H9 (cell line): ENCODE measurements at regions not wholly inside any gene's neighbourhood (a gene's known extent, or its start where the extent isn't known, plus 50 kb on each side); places are given as distances from the start of the nearest gene placed in this dataset.
A peak's percentile ranks its signal among the peaks of the same experiment; 100 is the strongest.

Experiments used
- DNase-seq: peaks from one replicate; pipeline ENCODE4 v3.0.0-alpha.2; 2017
- H2AFZ ChIP-seq: one replicate; pipeline ENCODE4 v1.6.1; 2013; ENCODE audit warnings: mild to moderate bottlenecking, low read length, control low read depth, moderate library complexity
- H2AK5ac ChIP-seq: 2 replicates; pipeline ENCODE4 v1.6.1; 2013; ENCODE audit warnings: low read length, control low read depth, mixed read lengths; ENCODE audit not compliant: insufficient read length
- H2BK120ac ChIP-seq: one replicate; pipeline ENCODE4 v1.6.1; 2013; ENCODE audit warnings: low read depth, mild to moderate bottlenecking, low read length, control low read depth, inconsistent platforms; ENCODE audit not compliant: poor library complexity, severe bottlenecking
- H2BK12ac ChIP-seq: 2 replicates; pipeline ENCODE4 v1.6.1; 2013; ENCODE audit warnings: low read length, control low read depth, mixed read lengths, low read depth; ENCODE audit not compliant: insufficient read length
- H2BK15ac ChIP-seq: 2 replicates; pipeline ENCODE4 v1.6.1; 2013; ENCODE audit warnings: low read depth, low read length, control low read depth
- H2BK20ac ChIP-seq: one replicate; pipeline ENCODE4 v1.6.1; 2013; ENCODE audit warnings: low read depth, mild to moderate bottlenecking, low read length, control low read depth, inconsistent platforms; ENCODE audit not compliant: poor library complexity, severe bottlenecking
- H2BK5ac ChIP-seq: 2 replicates; pipeline ENCODE4 v1.6.1; 2013; ENCODE audit warnings: low read length, control low read depth, mixed read lengths; ENCODE audit not compliant: insufficient read length
- H3K14ac ChIP-seq: 2 replicates; pipeline ENCODE4 v1.6.1; 2013; ENCODE audit warnings: low read length, control low read depth; ENCODE audit not compliant: insufficient read depth
- H3K18ac ChIP-seq: 2 replicates; pipeline ENCODE4 v1.6.1; 2013; ENCODE audit warnings: low read depth, mild to moderate bottlenecking, mixed read lengths, low read length, control low read depth; ENCODE audit not compliant: insufficient read length
- H3K23ac ChIP-seq: 2 replicates; pipeline ENCODE4 v1.6.1; 2013; ENCODE audit warnings: low read length, control low read depth, mixed read lengths, low read depth; ENCODE audit not compliant: insufficient read length
- H3K23me2 ChIP-seq: 2 replicates; pipeline ENCODE4 v1.6.1; 2013; ENCODE audit warnings: low read depth, mild to moderate bottlenecking, mixed read lengths, low read length, control low read depth; ENCODE audit not compliant: insufficient read length, poor library complexity, severe bottlenecking
- H3K27ac ChIP-seq: 2 replicates; pipeline ENCODE4 v1.5.1; 2013; ENCODE audit warnings: low read length, control low read depth, mixed read lengths, low read depth; ENCODE audit not compliant: insufficient read length
- H3K27me3 ChIP-seq: 2 replicates; pipeline ENCODE4 v1.6.1; 2013; ENCODE audit warnings: low read length, control low read depth, inconsistent platforms; ENCODE audit not compliant: insufficient read depth
- H3K4ac ChIP-seq: 2 replicates; pipeline ENCODE4 v1.6.1; 2013; ENCODE audit warnings: low read depth, mild to moderate bottlenecking, control low read depth, inconsistent platforms, low read length, moderate library complexity
- H3K4me1 ChIP-seq: 2 replicates; pipeline ENCODE4 v1.6.1; 2013; ENCODE audit warnings: low read length, control low read depth, inconsistent platforms; ENCODE audit not compliant: insufficient read depth
- H3K4me2 ChIP-seq: 2 replicates; pipeline ENCODE4 v1.6.1; 2013; ENCODE audit warnings: low read length, control low read depth, mixed read lengths; ENCODE audit not compliant: insufficient read length, insufficient read depth
- H3K56ac ChIP-seq: 2 replicates; pipeline ENCODE4 v1.6.1; 2013; ENCODE audit warnings: low read depth, mild to moderate bottlenecking, mixed read lengths, low read length, control low read depth; ENCODE audit not compliant: insufficient read length
- H3K79me1 ChIP-seq: 2 replicates; pipeline ENCODE4 v1.6.1; 2013; ENCODE audit warnings: low read depth, mild to moderate bottlenecking, moderate library complexity, low read length, control low read depth, inconsistent platforms; ENCODE audit not compliant: insufficient read depth, poor library complexity, severe bottlenecking
- H3K79me2 ChIP-seq: 2 replicates; pipeline ENCODE4 v1.6.1; 2013; ENCODE audit warnings: low read length, control low read depth, inconsistent platforms; ENCODE audit not compliant: insufficient read depth
- H3K9ac ChIP-seq: 2 replicates; pipeline ENCODE4 v1.6.1; 2013; ENCODE audit warnings: low read length, control low read depth, mixed read lengths; ENCODE audit not compliant: insufficient read length; ENCODE audit errors: extremely low read depth
- H3K9me3 ChIP-seq: one replicate; pipeline ENCODE4 v1.6.1; 2013; ENCODE audit warnings: low read depth, low read length, inconsistent platforms; ENCODE audit not compliant: control insufficient read depth
- H3T11ph ChIP-seq: one replicate; pipeline ENCODE4 v1.6.1; 2013; ENCODE audit warnings: mild to moderate bottlenecking, low read length, control low read depth, inconsistent platforms
- H4K20me1 ChIP-seq: one replicate; pipeline ENCODE4 v1.6.1; 2013; ENCODE audit not compliant: control insufficient read depth, insufficient read length, insufficient read depth
- H4K5ac ChIP-seq: 2 replicates; pipeline ENCODE4 v1.6.1; 2013; ENCODE audit warnings: low read depth, mild to moderate bottlenecking, mixed read lengths, low read length, control low read depth; ENCODE audit not compliant: insufficient read length
- H4K8ac ChIP-seq: replicated peaks from 2 replicates; pipeline ENCODE4 v1.6.1; 2013; ENCODE audit warnings: low read length, control low read depth, mixed read lengths, low read depth; ENCODE audit not compliant: insufficient read length
- H4K91ac ChIP-seq: 2 replicates; pipeline ENCODE4 v1.6.1; 2013; ENCODE audit warnings: low read depth, mild to moderate bottlenecking, moderate library complexity, mixed read lengths, low read length, control low read depth; ENCODE audit not compliant: insufficient read length
- H3K27ac Mint-ChIP-seq, 3 experiments: 2 replicates in 2 of 3; 3 replicates in 1 of 3; pipeline ENCODE4 v1.8.0; 2020 to 2021; ENCODE audit warnings: mixed read lengths in 3 of 3, mild to moderate bottlenecking in 1 of 3, moderate library complexity in 1 of 3
- H3K27me3 Mint-ChIP-seq: 2 replicates; pipeline ENCODE4 v1.8.0; 2021; ENCODE audit warnings: low read depth, mild to moderate bottlenecking, moderate library complexity, mixed read lengths
- H3K36me3 Mint-ChIP-seq, 3 experiments: 2 replicates in 2 of 3; 3 replicates in 1 of 3; pipeline ENCODE4 v1.8.0; 2020 to 2021; ENCODE audit warnings: low read depth in 3 of 3, mixed read lengths in 3 of 3; ENCODE audit not compliant: insufficient read depth in 1 of 3
- H3K4me1 Mint-ChIP-seq, 2 experiments: 2 replicates each; pipeline ENCODE4 v1.8.0; 2020; ENCODE audit warnings: mixed read lengths in 2 of 2
- H3K4me3 Mint-ChIP-seq, 2 experiments: 2 replicates in 1 of 2; 3 replicates in 1 of 2; pipeline ENCODE4 v1.8.0; 2020 to 2021; ENCODE audit warnings: mild to moderate bottlenecking in 2 of 2, mixed read lengths in 2 of 2, moderate library complexity in 1 of 2
- H3K9me3 Mint-ChIP-seq, 2 experiments: 2 replicates in 1 of 2; 3 replicates in 1 of 2; pipeline ENCODE4 v1.8.0; 2020; ENCODE audit warnings: mild to moderate bottlenecking in 2 of 2, mixed read lengths in 2 of 2, moderate library complexity in 1 of 2
- CTCF ChIP-seq: fragments of 200-600 bp; sonication (generic); conservative IDR thresholded peaks from 3 replicates; pipeline ENCODE4 v1.8.0; 2021; ENCODE audit warnings: antibody characterized with exemption, mild to moderate bottlenecking
- WGBS: extraction: QIAGEN DNeasy Blood & Tissue Kit; methylation state at CpG from one replicate; pipeline ENCODE4 v1.1.7; 2013; ENCODE audit warnings: missing lambda C conversion rate, low lambda C conversion rate, mixed read lengths; ENCODE audit not compliant: insufficient read length; ENCODE audit errors: extremely low coverage; 5-methylcytosine and 5-hydroxymethylcytosine counted together

GRCh38 chr4:94076498-94076897 is 131.2 kb upstream of the SMARCAD1 start:
- H3K27me3 Mint-ChIP-seq, result no peaks in the 10 kb centered on the region
- no peak overlapping the region for H3K27ac Mint-ChIP-seq
- H3K4me1 Mint-ChIP-seq, result 0 out of 4 replicates have a peak, but pooled peaks cover 0 to under 1% of the 10 kb centered on the region in 2 experiments
- Histone ChIP-seq H3K4ac (no peak overlapping the region), H2BK20ac (no peak overlapping the region), H4K20me1 (no peaks in the 10 kb centered on the region), H3K4me1 (no peaks in the 10 kb centered on the region), H3K18ac (no peak overlapping the region), H3K14ac (no peak overlapping the region), H3K27me3 (no peaks in the 10 kb centered on the region), H4K91ac (no peak overlapping the region), H2BK5ac (no peak overlapping the region), H3K9ac (no peak overlapping the region), H3K27ac (no peak overlapping the region), H2BK12ac (no peak overlapping the region), H3K56ac (no peak overlapping the region), H2BK15ac (no peak overlapping the region), H3K79me1 (no peaks in the 10 kb centered on the region), H4K8ac (no peak overlapping the region), H3K23ac (no peak overlapping the region), H3T11ph (no peak overlapping the region), H3K9me3 (peaks cover 11% of the 10 kb centered on the region), H4K5ac (no peak overlapping the region), H3K79me2 (no peaks in the 10 kb centered on the region), H2AFZ (no peak overlapping the region), H3K4me2 (no peak overlapping the region), H2BK120ac (no peak overlapping the region), H2AK5ac (no peak overlapping the region), H3K23me2 (no peaks in the 10 kb centered on the region)
- TF ChIP-seq CTCF, result peak; percentile 22; the same call in 1 of the 3 replicates
- DNase-seq, result no peak
- peaks cover 11 to 21% of the 10 kb centered on the region in 2 experiments for H3K9me3 Mint-ChIP-seq
- no CpG with 5 or more reads among the region's 1 CpG for WGBS
- no peak overlapping the region for H3K4me3 Mint-ChIP-seq
- peaks cover 10 to 18% (median 13%) of the 10 kb centered on the region in 3 experiments; a peak in 6 of 7 replicates for H3K36me3 Mint-ChIP-seq
